MM.1S (cell line): ENCODE measurements at regions not wholly inside any gene's neighbourhood (a gene's known extent, or its start where the extent isn't known, plus 50 kb on each side); places are given as distances from the start of the nearest gene placed in this dataset.

ENCODE experiments used
- DNase-seq: peaks from one replicate; pipeline ENCODE4 v3.0.0-alpha.2; 2015
- H2AFZ ChIP-seq: fragments of 300-600 bp; sonication (generic); 2 replicates; pipeline ENCODE4 v1.6.0; 2016; ENCODE audit warnings: antibody characterized with exemption, low read length
- H3F3A ChIP-seq: fragments of 300-600 bp; sonication (generic); 2 replicates; pipeline ENCODE4 v1.6.1; 2016; ENCODE audit warnings: mild to moderate bottlenecking, antibody characterized with exemption, low read length, moderate library complexity, mixed read lengths; ENCODE audit not compliant: insufficient read depth
- H3K27ac ChIP-seq: fragments of 300-600 bp; sonication (generic); 2 replicates; pipeline ENCODE4 v1.5.1; 2016; ENCODE audit warnings: mild to moderate bottlenecking, low read length
- H3K27me3 ChIP-seq: fragments of 300-600 bp; sonication (generic); replicated peaks from 2 replicates; pipeline ENCODE4 v1.6.0; 2016; ENCODE audit warnings: low read length; ENCODE audit not compliant: insufficient read depth
- H3K36me3 ChIP-seq: fragments of 300-600 bp; sonication (generic); replicated peaks from 2 replicates; pipeline ENCODE4 v1.6.1; 2016; ENCODE audit warnings: mild to moderate bottlenecking, low read length, mixed read lengths; ENCODE audit not compliant: insufficient read depth
- H3K4me1 ChIP-seq: fragments of 300-600 bp; sonication (generic); 2 replicates; pipeline ENCODE4 v1.6.1; 2016; ENCODE audit warnings: low read length, mixed read lengths
- H3K4me2 ChIP-seq: fragments of 300-600 bp; sonication (generic); 2 replicates; pipeline ENCODE4 v1.6.0; 2016; ENCODE audit warnings: low read depth, low read length
- H3K4me3 ChIP-seq: fragments of 300-600 bp; sonication (generic); 2 replicates; pipeline ENCODE4 v1.5.1; 2016; ENCODE audit warnings: low read length, mixed read lengths
- H3K79me2 ChIP-seq: fragments of 300-600 bp; sonication (generic); 2 replicates; pipeline ENCODE4 v1.6.1; 2016; ENCODE audit warnings: mixed run types, low read length, mixed read lengths
- H3K9ac ChIP-seq: fragments of 300-600 bp; sonication (generic); 2 replicates; pipeline ENCODE4 v1.6.1; 2016; ENCODE audit warnings: low read length, mixed read lengths
- H3K9me2 ChIP-seq: fragments of 300-600 bp; sonication (generic); replicated peaks from 2 replicates; pipeline ENCODE4 v1.6.1; 2016; ENCODE audit warnings: mild to moderate bottlenecking, low read length, mixed read lengths; ENCODE audit not compliant: insufficient read depth
- H3K9me3 ChIP-seq: fragments of 300-600 bp; sonication (generic); replicated peaks from 2 replicates; pipeline ENCODE4 v1.6.1; 2016; ENCODE audit warnings: mild to moderate bottlenecking, low read length, mixed read lengths; ENCODE audit not compliant: insufficient read depth
- H4K20me1 ChIP-seq: fragments of 300-600 bp; sonication (generic); 2 replicates; pipeline ENCODE4 v1.6.1; 2016; ENCODE audit warnings: mild to moderate bottlenecking, low read length, moderate library complexity, mixed read lengths; ENCODE audit not compliant: insufficient read depth
- EZH2 ChIP-seq: fragments of 300-600 bp; sonication (generic); optimal IDR thresholded peaks from 2 replicates; pipeline ENCODE3; 2017; ENCODE audit warnings: low read depth, mild to moderate bottlenecking, antibody characterized with exemption, low read length, mixed read lengths
- EZH2phosphoT487 ChIP-seq: fragments of 300-600 bp; sonication (generic); IDR thresholded peaks from 2 replicates; pipeline ENCODE4 v1.6.1; 2018; ENCODE audit warnings: antibody characterized with exemption, low read length
- TF ChIP-seq, protein P1 (sequence below): fragments of 300-600 bp; sonication (generic); IDR thresholded peaks from 2 replicates; pipeline ENCODE4 v1.5.1; 2016; ENCODE audit warnings: antibody characterized with exemption, low read length, mixed read lengths

DNA sequence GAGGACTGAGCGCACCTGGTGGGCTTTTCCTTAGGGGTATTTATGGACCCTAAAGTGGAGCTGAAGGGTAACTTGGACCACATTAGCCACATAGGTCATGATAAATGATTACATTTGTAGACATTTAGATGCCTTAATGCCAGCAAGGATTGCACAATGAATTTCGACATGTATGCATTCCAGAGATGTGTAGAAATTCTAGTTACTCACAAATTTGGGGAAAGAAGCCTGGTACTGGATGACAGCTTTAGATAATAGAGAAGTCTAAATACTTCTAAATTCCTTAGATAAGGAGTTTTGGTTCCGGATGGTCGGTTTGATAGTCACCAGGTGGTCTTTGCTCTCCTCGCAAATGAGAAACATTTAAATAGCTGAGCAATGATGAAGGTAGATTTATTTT is 609.5 kb upstream of the PRKX start:
- Histone ChIP-seq H2AFZ (no peak overlapping the region), H3K4me3 (no peak overlapping the region), H4K20me1 (no peaks in the 10 kb centered on the region), H3K27me3 (no peaks in the 10 kb centered on the region), H3F3A (no peaks in the 10 kb centered on the region), H3K4me2 (no peak overlapping the region), H3K79me2 (no peaks in the 10 kb centered on the region), H3K27ac (no peak overlapping the region), H3K4me1 (peaks cover 4% of the 10 kb centered on the region; the same call in 1 of the 2 replicates), H3K36me3 (no peaks in the 10 kb centered on the region), H3K9me2 (no peaks in the 10 kb centered on the region), H3K9me3 (no peaks in the 10 kb centered on the region), H3K9ac (no peak overlapping the region)
- no peak for TF ChIP-seq EZH2
- no peak for TF ChIP-seq EZH2phosphoT487
- TF ChIP-seq, protein P1, sequence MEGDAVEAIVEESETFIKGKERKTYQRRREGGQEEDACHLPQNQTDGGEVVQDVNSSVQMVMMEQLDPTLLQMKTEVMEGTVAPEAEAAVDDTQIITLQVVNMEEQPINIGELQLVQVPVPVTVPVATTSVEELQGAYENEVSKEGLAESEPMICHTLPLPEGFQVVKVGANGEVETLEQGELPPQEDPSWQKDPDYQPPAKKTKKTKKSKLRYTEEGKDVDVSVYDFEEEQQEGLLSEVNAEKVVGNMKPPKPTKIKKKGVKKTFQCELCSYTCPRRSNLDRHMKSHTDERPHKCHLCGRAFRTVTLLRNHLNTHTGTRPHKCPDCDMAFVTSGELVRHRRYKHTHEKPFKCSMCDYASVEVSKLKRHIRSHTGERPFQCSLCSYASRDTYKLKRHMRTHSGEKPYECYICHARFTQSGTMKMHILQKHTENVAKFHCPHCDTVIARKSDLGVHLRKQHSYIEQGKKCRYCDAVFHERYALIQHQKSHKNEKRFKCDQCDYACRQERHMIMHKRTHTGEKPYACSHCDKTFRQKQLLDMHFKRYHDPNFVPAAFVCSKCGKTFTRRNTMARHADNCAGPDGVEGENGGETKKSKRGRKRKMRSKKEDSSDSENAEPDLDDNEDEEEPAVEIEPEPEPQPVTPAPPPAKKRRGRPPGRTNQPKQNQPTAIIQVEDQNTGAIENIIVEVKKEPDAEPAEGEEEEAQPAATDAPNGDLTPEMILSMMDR, result no peak
- DNase-seq, result no peak

DNA sequence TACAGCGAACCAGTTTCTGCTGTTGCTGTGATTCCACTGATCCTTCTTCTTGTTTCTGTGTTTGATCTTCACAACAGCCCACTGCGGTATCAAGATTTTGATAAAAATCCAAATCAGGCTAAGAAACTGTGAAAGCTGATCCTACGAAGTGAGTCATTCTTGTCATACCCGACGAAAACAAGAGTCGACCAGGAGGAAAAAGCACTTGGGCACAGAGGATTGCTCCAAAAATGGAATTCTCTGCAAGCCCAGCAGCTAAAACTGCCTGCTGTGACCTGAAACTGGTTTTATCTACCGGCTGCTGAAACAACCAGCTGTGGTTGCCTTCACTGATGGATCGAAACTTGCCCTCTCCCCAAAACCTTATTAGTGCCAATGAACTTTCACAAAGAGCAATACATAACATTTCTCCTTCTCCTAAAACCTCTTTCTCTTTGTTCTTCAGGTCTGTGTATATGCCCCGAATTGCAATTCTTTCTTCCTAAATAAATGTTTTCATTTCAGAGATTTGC is 607.0 kb upstream of the PRKX start:
- Histone ChIP-seq H3K4me3 (no peak overlapping the region), H3K36me3 (no peaks in the 10 kb centered on the region), H3K4me1 (peaks cover 4% of the 10 kb centered on the region; the same call in 1 of the 2 replicates), H2AFZ (no peak overlapping the region), H3K9me3 (no peaks in the 10 kb centered on the region), H3K27ac (no peak overlapping the region), H3F3A (no peaks in the 10 kb centered on the region), H3K27me3 (no peaks in the 10 kb centered on the region), H4K20me1 (no peaks in the 10 kb centered on the region), H3K79me2 (no peaks in the 10 kb centered on the region), H3K9ac (no peak overlapping the region), H3K4me2 (peak overlapping the region; percentile 20; the same call in 1 of the 2 replicates), H3K9me2 (no peaks in the 10 kb centered on the region)
- peak; percentile 56 for DNase-seq
- TF ChIP-seq EZH2phosphoT487, result no peak
- TF ChIP-seq, protein P1, result no peak
- no peak for TF ChIP-seq EZH2

DNA sequence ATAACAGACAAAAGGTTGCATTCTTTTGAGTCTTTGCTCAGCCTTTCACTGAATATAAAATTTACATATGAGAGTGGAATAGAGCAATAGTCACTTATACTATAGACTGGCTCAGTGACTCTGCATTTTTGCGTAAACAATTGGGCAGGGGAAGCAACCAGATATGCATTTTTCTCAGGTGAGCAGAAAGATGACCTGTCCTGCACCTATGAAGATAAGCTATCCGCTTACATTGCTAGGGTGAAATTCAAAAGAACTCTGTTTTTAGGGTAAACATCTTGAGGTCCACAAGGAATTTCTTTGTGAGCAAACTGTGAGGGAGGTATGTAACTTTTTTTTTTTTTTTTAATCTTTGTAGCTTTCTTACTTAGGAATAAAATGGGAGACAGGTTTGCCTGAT is 602.4 kb upstream of the PRKX start:
- Histone ChIP-seq H3K9ac (no peak overlapping the region), H3K9me2 (no peaks in the 10 kb centered on the region), H3K79me2 (no peaks in the 10 kb centered on the region), H3K4me2 (no peak overlapping the region), H2AFZ (no peak overlapping the region), H3K27me3 (no peaks in the 10 kb centered on the region), H3F3A (no peaks in the 10 kb centered on the region), H3K36me3 (no peaks in the 10 kb centered on the region), H3K9me3 (no peaks in the 10 kb centered on the region), H4K20me1 (no peaks in the 10 kb centered on the region), H3K4me3 (no peak overlapping the region), H3K4me1 (peaks cover 3% of the 10 kb centered on the region; the same call in 1 of the 2 replicates), H3K27ac (no peak overlapping the region)
- no peak for DNase-seq
- TF ChIP-seq EZH2phosphoT487 (no peak), EZH2 (no peak)
- TF ChIP-seq, protein P1, result no peak
